Activated T-helper 9 cell treated with anti-CD3 and anti-CD28 coated beads, Interleukin-2, amount 50 U/mL, for 16 hours (primary cell): ENCODE measurements at regions not wholly inside any gene's neighbourhood (a gene's known extent, or its start where the extent isn't known, plus 50 kb on each side); places are given as distances from the start of the nearest gene placed in this dataset.

Experiments used
- DNase-seq: peaks from one replicate; pipeline ENCODE4 v3.0.0-alpha.2; 2020; ENCODE audit warnings: low read depth

GRCh38 chr1:239601108-239601507 is 214.7 kb downstream of the CHRM3 start:
- no peak for DNase-seq

GRCh38 chr1:239603530-239603929 is 217.2 kb downstream of the CHRM3 start:
- DNase-seq: no peak

- DNase-seq: no peak
Observed at GRCh38 chr1:239606850-239607400, 220.6 kb downstream of the CHRM3 start.

GRCh38 chr1:239608469-239608868 is 222.1 kb downstream of the CHRM3 start:
- DNase-seq: no peak

- no peak for DNase-seq
Observed at GRCh38 chr1:239612379-239612778, 226.0 kb downstream of the CHRM3 start.

GRCh38 chr1:239616673-239617072 is 230.3 kb downstream of the CHRM3 start:
- DNase-seq: no peak

GRCh38 chr1:239617259-239617658 is 230.9 kb downstream of the CHRM3 start:
- no peak for DNase-seq

- DNase-seq: no peak
Observed at GRCh38 chr1:239617731-239618130, 231.4 kb downstream of the CHRM3 start.

- no peak for DNase-seq
Observed at GRCh38 chr1:239619190-239619589, 232.8 kb downstream of the CHRM3 start.

- no peak for DNase-seq
Observed at GRCh38 chr1:239630767-239631166, 244.4 kb downstream of the CHRM3 start.

GRCh38 chr1:239633432-239633831 is 247.1 kb downstream of the CHRM3 start:
- no peak for DNase-seq

- DNase-seq: no peak
Observed at GRCh38 chr1:239635276-239635675, 248.9 kb downstream of the CHRM3 start.

GRCh38 chr1:239636347-239636746 is 250.0 kb downstream of the CHRM3 start:
- DNase-seq: no peak

GRCh38 chr1:239644604-239645003 is 258.2 kb downstream of the CHRM3 start:
- no peak for DNase-seq

- no peak for DNase-seq
Observed at GRCh38 chr1:239647045-239647444, 260.7 kb downstream of the CHRM3 start.

GRCh38 chr1:239647964-239648632 is 261.7 kb downstream of the CHRM3 start:
- DNase-seq: no peak

- DNase-seq: no peak
Observed at GRCh38 chr1:239655023-239655422, 268.7 kb downstream of the CHRM3 start.

GRCh38 chr1:239657291-239657690 is 270.9 kb downstream of the CHRM3 start:
- no peak for DNase-seq

- no peak for DNase-seq
Observed at GRCh38 chr1:239662950-239663349, 276.6 kb downstream of the CHRM3 start.

- DNase-seq: no peak
Observed at GRCh38 chr1:239672256-239672655, 285.9 kb downstream of the CHRM3 start.

GRCh38 chr1:239675735-239676134 is 289.4 kb downstream of the CHRM3 start:
- no peak for DNase-seq

GRCh38 chr1:239676522-239677273 is 290.3 kb downstream of the CHRM3 start:
- DNase-seq: no peak

GRCh38 chr1:239677362-239677761 is 291.0 kb downstream of the CHRM3 start:
- DNase-seq: no peak
